SK-MEL-5 (cell line): ENCODE measurements at regions not wholly inside any gene's neighbourhood (a gene's known extent, or its start where the extent isn't known, plus 50 kb on each side); places are given as distances from the start of the nearest gene placed in this dataset.

Experiments
- DNase-seq: peaks from one replicate; pipeline ENCODE4 v3.0.0-alpha.2; 2016; ENCODE audit warnings: low read depth, low spot score
- in situ Hi-C: cut with HindIII; loops from 2 replicates; pipeline ENCODE4 v1.10.0; 2016; ENCODE audit warnings: low sequenced_read_pairs, high pct_unique_total_duplicates, low pct_unique_long_range_greater_than_20kb

DNA sequence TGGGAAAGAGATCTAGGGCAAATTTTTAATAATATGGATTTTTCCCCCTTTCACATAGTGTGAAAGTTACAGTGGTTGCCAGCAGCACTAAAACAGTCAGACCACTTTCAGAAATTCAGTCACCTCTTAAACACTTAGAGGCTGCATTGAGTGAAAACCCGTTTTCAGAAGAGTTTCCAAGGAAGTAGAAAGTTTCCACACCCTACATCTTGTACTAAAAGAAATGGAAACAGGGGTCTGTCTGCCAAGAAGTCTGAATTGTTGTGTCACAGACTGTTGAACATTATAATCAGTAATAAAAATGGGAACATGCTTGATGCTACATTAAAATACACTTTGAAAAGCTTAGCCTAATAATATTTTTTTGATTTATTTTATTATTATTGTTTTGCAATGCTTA is 278.9 kb upstream of the KCNJ16 start:
- in situ Hi-C loops, result no loop called here

GRCh38 chr17:69800870-69801269 is 274.2 kb upstream of the KCNJ16 start:
- in situ Hi-C loops, result no loop called here
- DNase-seq, result no peak

More for the DNA sequence above, 278.9 kb upstream of the KCNJ16 start:
- no peak for DNase-seq

- DNase-seq, result no peak
- in situ Hi-C loops, result no loop called here
Observed at GRCh38 chr17:69801368-69801767, 273.7 kb upstream of the KCNJ16 start.

DNA sequence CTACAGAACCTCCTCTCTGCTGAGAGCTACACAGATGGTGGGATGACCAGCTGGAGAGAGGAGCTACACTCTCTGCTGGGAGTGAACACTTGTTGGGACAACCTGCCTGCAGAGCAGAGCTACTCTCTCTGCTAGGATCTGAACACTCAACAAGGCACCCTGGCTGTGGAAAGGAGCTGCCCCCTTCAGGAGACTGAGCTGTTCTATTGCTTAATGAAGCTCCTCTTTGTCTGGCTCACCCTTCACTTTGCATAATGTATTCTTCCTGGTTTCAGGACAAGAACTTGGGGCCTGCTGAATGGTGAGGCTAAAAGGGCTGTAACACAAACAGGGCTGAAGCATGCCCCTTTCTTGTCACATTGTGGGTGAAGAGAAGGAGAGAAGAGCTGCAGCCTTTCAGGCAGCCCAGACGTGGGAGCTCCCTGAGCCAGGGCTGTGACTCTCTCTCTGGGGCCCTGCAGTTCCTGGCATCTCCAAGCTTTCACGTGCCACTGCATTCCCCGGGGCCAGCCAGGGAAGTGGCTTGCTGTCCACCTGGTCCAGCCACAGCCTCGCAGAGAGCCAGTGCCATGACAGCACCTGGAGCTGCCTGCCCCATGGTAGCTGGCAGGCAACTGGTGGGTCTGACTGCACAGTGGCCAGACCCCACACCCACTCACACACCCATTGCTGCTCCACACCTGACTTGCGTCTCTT is 272.8 kb upstream of the KCNJ16 start:
- peak; percentile 49 for DNase-seq
- in situ Hi-C loops, result no loop called here

DNA sequence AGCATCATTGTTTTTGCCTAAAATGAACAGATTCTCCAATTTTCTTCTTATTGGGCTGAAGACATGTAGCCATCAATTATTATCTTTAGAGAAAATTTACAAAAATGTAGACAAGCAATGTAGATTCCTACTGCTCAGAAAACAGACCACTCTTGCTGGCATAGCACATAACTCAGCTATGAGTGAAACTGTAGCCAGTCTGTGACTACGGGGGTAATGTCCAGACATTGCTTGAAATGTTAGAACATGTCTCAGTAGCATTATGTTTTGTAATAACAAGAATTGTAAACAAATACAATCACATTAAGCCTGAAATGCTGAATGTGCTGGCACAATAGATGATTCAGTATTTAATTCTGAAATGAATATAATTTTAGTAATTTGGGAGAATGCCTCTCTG is 265.7 kb upstream of the KCNJ16 start:
- DNase-seq, result no peak
- in situ Hi-C loops, result no loop called here

DNA sequence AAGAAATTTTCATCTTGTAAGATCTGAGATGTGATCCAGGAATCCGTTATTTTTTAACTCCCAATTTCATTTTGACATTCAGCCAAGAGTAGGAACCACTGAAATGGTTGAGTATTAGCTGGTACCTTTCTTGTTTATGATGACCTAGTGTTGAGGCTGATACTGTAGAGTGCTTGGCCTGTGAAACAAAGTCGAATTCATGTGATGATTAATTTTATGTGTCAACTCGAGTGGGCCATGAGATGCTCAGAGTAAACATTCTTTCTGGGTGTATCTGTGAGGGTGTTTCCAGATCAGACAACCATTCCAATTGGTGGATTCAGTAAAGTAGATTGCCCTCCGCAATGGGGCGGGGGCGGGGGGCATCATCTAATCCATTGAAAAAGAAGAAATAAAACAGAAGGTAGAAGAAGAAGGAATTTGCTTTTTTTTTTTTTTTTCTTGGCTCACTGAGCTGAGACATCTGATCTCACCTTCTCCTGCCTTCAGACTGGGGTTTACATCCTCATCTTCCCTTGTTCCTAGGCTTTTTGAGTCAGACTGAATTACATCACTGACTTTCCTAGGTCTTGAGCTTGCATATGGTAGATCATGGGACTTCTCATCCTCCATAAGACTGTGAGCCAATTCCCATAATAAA is 264.6 kb upstream of the KCNJ16 start:
- in situ Hi-C loops, result no loop called here
- no peak for DNase-seq

GRCh38 chr17:69812240-69812837 is 262.7 kb upstream of the KCNJ16 start:
- in situ Hi-C loops, result no loop called here

DNA sequence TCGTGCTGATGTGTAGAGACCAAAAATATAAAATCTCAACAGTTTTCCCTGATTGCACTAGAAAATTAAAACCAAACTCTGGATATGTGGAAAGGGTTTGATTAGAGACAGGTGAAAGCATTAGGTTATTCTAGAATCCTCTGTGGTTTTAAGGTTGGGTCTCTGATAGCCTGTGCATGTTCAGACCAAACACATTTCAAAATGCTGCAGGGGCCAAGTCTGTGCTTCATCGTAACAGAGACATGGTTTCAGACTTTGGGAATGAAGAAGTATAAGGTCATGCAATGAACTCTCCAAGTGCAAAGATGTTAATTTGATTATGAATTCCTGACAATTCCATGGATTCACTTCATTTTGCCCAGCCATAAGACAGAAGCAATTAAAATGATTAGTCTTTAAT is 261.0 kb upstream of the KCNJ16 start:
- no peak for DNase-seq
- in situ Hi-C loops, result no loop called here

More at GRCh38 chr17:69812240-69812837, 262.7 kb upstream of the KCNJ16 start:
- no peak for DNase-seq

DNA sequence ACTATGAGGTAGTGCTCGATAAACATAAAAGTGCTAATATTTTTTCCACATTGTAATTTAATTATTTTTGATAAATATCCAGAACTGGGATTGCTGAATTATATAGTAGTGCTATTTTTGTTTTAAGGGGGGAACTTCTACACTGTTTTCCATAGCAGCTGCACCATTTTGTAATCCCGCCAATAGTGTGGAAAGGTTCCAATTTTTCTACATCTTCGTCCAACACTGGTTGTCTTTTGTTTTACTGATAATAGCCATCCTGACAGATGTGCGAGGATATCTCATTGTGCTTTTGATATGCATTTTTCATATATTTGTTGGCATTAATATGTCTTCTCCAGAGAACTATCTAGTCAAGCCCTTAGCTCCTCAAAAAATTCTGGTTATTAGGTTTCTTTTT is 259.6 kb upstream of the KCNJ16 start:
- in situ Hi-C loops, result no loop called here
- no peak for DNase-seq

DNA sequence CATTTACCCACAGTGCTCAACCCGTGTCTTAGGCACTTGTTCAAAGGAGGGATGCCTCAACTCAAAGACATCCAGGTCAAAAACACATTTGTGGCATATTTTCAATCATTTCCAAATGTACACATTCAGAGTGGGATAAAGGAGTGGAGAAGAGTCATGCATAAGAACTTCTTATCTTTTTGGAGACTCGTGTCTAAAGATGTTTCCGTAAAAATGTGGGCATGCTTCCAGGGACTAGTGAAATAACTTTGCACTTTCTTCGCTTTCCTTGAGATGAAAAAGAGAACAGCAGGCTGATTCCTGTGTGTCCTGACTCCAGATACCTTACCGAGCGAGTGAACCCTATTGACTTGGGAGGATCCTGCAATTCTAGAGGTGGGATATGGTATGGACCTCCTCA is 256.6 kb upstream of the KCNJ16 start:
- in situ Hi-C loops, result no loop called here
- no peak for DNase-seq

DNA sequence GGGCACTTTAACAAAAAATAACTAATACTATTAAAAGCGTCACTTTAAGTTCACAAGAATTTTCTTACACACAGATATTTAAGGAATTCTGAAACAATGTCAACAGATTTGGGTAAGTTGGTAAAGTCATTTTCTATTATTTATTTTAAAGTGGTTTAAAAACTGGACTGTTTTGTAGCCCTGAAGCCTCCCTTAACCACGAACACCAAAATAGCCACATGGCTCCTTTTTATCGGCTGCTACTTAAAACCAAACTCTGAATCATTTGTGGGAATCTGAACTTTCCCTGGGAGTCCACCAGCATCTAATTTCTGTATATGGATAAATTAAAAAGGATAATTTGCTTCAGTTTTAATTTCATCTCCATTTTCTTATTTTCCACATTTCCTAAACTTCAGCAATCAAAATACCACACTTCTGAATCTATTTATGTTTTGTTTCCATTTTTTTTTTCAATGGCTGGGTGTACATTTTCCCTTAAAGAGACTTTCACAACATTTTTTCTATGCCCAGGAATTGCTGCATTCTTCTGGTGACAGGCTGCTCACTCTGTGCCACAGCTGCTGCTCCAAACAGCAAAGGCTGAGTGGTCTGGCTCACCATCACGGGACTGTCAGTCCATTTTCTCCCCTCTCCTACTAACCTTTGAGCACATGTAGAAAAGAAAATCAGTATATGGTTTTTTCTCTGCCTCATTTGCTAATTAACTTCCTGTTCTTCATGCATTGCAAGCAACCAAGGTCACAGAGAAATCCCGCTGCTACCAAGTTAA is 255.5 kb upstream of the KCNJ16 start:
- DNase-seq, result no peak

DNA sequence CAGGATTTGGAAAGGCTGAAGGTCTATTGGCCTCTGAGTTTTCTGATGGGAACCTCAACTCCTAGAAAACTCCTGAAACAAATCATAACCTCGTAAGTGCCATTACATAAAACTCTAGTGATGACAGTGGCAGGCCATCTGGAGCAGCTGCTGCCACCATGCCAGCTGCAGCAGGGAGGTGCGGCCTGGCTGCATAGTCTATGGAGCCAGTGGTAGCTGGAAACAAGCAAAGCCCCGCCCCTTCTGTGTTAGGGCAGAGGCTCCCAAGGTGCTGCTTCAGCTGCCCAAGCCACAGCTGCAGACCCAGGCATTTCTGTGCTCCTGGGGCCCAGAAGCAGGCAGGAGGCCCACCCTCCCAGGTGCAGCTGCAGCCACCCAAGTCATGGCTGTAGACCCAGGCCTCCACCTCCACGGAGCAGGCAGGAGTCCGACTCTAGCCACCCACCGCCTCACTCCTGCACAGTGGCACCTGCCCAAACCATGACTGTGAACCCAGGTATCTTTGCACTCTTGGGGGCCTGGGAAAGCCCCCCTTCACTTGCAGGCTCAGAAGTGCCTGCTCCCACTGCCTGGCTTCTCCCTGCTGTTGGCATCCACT is 254.1 kb upstream of the KCNJ16 start:
- in situ Hi-C loops, result no loop called here
- no peak for DNase-seq

More for the DNA sequence above, 255.5 kb upstream of the KCNJ16 start:
- in situ Hi-C loops, result no loop called here

GRCh38 chr17:69822314-69822875 is 252.6 kb upstream of the KCNJ16 start:
- in situ Hi-C loops, result no loop called here
- DNase-seq, result no peak

DNA sequence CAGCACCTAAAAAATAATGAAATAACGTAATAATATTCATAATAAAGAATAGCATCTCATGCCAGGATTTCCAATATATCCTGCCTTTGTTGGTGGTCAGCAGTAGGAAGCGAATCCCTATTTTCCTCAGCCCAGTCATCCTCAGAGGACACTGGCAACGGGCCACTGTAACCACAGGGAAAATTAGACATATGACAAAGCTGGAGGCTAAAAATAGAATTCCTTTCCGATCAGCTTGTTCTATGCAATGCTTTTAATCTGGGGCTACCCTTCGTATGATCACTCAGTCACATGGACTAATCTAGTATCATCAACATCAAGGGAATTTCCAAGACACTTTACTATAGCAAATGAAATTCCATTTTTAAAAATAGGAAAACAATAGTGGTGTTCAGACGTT is 246.9 kb upstream of the KCNJ16 start:
- in situ Hi-C loops, result no loop called here
- peak; percentile 29 for DNase-seq

DNA sequence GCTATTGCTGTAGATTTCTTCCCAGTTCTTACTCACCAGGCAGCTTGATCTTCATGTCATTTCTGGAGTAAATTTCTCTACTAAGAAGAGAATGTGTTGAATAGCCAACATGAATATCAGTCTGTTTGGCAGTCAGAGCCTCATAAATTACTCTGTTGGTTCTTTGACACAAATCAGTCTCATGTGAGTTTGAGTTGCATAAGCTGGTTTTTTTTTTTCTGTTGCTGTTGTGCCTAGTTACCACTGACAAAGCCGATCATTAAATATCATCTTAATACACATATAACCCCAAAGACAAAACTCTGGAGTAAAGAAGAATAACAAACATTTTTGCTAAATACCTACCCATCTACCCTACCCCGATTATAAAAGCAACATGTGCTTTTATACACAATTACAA is 240.5 kb upstream of the KCNJ16 start:
- peak; percentile 32 for DNase-seq
- in situ Hi-C loops, result no loop called here

DNA sequence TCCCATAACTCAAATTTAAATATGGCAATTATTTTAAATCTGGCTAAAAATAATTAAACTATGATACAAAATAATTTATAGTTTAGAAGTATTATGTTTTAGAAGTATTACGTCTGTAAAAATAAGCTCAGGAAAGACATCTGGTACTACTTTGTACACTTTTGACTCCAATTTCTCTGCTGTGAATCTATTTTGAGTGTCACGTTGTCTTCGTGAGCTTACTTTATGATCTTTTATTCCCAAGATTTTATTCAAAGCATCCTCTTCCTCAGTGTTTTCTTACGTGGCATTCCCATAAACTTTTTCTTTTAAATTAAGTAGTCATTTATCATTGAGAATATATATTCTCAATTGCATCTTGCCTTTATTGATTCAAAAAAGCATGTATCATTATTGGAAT is 223.3 kb upstream of the KCNJ16 start:
- DNase-seq, result no peak
- in situ Hi-C loops, result no loop called here

- in situ Hi-C loops, result no loop called here
- no peak for DNase-seq
Observed at GRCh38 chr17:69853541-69854224, 221.3 kb upstream of the KCNJ16 start.
